Panc1 (cell line): ENCODE measurements at regions not wholly inside any gene's neighbourhood (a gene's known extent, or its start where the extent isn't known, plus 50 kb on each side); places are given as distances from the start of the nearest gene placed in this dataset.

ENCODE experiments used
- ATAC-seq: fragments of 200-7000 bp; cut with Tn5 transposase; 2 replicates; pipeline ENCODE4 v1.9.1; 2020; ENCODE audit warnings: mild to moderate bottlenecking, moderate library complexity
- BruUV-seq: library from RNA; stranded (reverse); fragments of 400-500 nt; replicated peaks from 2 replicates; lab custom pipeline; 2021; lab: Mats Ljungman, UMichigan
- CTCF ChIA-PET: fragments of 300-600 bp; sonication (Branson Sonifier 250); formaldehyde crosslinking; loops from one replicate; lab custom pipeline; 2022; ENCODE audit warnings: antibody characterized with exemption; lab: Charles Lee
- POLR2A ChIA-PET: fragments of 300-600 bp; sonication (Branson Sonifier 250); formaldehyde crosslinking; loops from one replicate; lab custom pipeline; 2022; ENCODE audit warnings: antibody characterized with exemption; lab: Charles Lee
- DNase-seq: peaks from one replicate; pipeline ENCODE4 v3.0.0-alpha.2; 2010; ENCODE audit warnings: low read depth, low spot score
- H3K27ac ChIP-seq: 2 replicates; pipeline ENCODE4 v1.5.1; 2011; ENCODE audit warnings: mild to moderate bottlenecking, low read length, inconsistent platforms
- H3K27me3 ChIP-seq: fragments of 200-500 bp; sonication (Bioruptor generic); 2 replicates; pipeline ENCODE4 v1.6.0; 2014; ENCODE audit warnings: low read length, inconsistent platforms; ENCODE audit not compliant: control insufficient read depth, insufficient read depth
- H3K36me3 ChIP-seq: fragments of 200-500 bp; sonication (Bioruptor generic); 2 replicates; pipeline ENCODE4 v1.5.1; 2014; ENCODE audit warnings: inconsistent platforms, mild to moderate bottlenecking, low read length, moderate library complexity; ENCODE audit not compliant: control insufficient read depth, insufficient read depth
- H3K4me1 ChIP-seq: 2 replicates; pipeline ENCODE4 v1.5.1; 2011; ENCODE audit warnings: inconsistent platforms, mild to moderate bottlenecking, low read length, moderate library complexity; ENCODE audit not compliant: control insufficient read depth, insufficient read depth
- H3K4me3 ChIP-seq, 2 experiments: 2 replicates each; pipeline ENCODE4 v1.5.1; 2011 to 2012; ENCODE audit warnings: low read depth in 2 of 2, low read length in 2 of 2, mild to moderate bottlenecking in 2 of 2, inconsistent platforms in 1 of 2, moderate library complexity in 1 of 2
- H3K9me3 ChIP-seq: fragments of 200-500 bp; sonication (Bioruptor generic); 2 replicates; pipeline ENCODE4 v1.5.1; 2014; ENCODE audit warnings: low read depth, mild to moderate bottlenecking, inconsistent platforms, low read length, moderate library complexity; ENCODE audit not compliant: control insufficient read depth, insufficient read depth
- CTCF ChIP-seq: fragments of 450-650 bp; IDR thresholded peaks from 2 replicates; pipeline ENCODE4 v1.5.1; 2017; ENCODE audit warnings: mild to moderate bottlenecking
- POLR2AphosphoS5 ChIP-seq: IDR thresholded peaks from 2 replicates; pipeline ENCODE4 v1.6.1; 2012; ENCODE audit warnings: mild to moderate bottlenecking, low read depth, low read length, moderate library complexity
- REST ChIP-seq, 2 experiments: IDR thresholded peaks; 2 replicates each; pipeline ENCODE4 v1.6.1; 2011 to 2012; ENCODE audit warnings: low read depth in 2 of 2, control low read depth in 1 of 2, low read length in 1 of 2, mild to moderate bottlenecking in 1 of 2, moderate library complexity in 1 of 2; ENCODE audit not compliant: insufficient read depth in 1 of 2
- SIN3A ChIP-seq: IDR thresholded peaks from 2 replicates; pipeline ENCODE4 v1.6.1; 2012; ENCODE audit warnings: low read depth, mild to moderate bottlenecking, low read length, moderate library complexity, borderline replicate concordance; ENCODE audit not compliant: insufficient read depth
- TCF7L2 ChIP-seq: IDR thresholded peaks from 2 replicates; pipeline ENCODE4 v1.6.1; 2011; ENCODE audit warnings: mild to moderate bottlenecking, low read depth, low read length, inconsistent platforms
- in situ Hi-C: cut with HindIII; loops from 2 replicates; pipeline ENCODE4 v1.10.0; 2016; ENCODE audit warnings: low sequenced_read_pairs, low pct_unique_long_range_greater_than_20kb
- intact Hi-C: fragments of 100-400 bp; cut with micrococcal nuclease; formaldehyde crosslinking; loops from one replicate; pipeline ENCODE4 v1.10.0; 2022; ENCODE audit not compliant: unreplicated experiment

GRCh38 chr3:159074756-159075701 lies 273.2 kb downstream of the MFSD1 start:
- intact Hi-C loops: no loop called here
- Histone ChIP-seq H3K4me1 (no peaks in the 10 kb centered on the region), H3K27me3 (peaks cover 2% of the 10 kb centered on the region; the same call in 1 of the 2 replicates), H3K27ac (no peak overlapping the region), H3K36me3 (no peaks in the 10 kb centered on the region), H3K9me3 (no peaks in the 10 kb centered on the region), H3K4me3 (no peak overlapping the region)
- ChIA-PET POLR2A (no interaction called here), CTCF (no interaction called here)
- no peak for ATAC-seq
- in situ Hi-C loops: no loop called here
- TF ChIP-seq SIN3A (no peak), CTCF (no peak), REST (IDR thresholded peaks at IDR 0.05; ENCODE audit: insufficient read depth in 1 of 2, low read depth in 2 of 2, low read length in 1 of 2) (no peak), POLR2AphosphoS5 (no peak), TCF7L2 (no peak)
- no peak for DNase-seq
- no TSS peak for BruUV-seq

GRCh38 chr3:159077860-159078259 lies 276.0 kb downstream of the MFSD1 start:
- TF ChIP-seq REST (IDR thresholded peaks at IDR 0.05; ENCODE audit: insufficient read depth in 1 of 2, low read depth in 2 of 2, low read length in 1 of 2) (no peak), SIN3A (no peak), POLR2AphosphoS5 (no peak), CTCF (no peak), TCF7L2 (no peak)
- in situ Hi-C loops: no loop called here
- ATAC-seq: no peak

More at GRCh38 chr3:159077860-159078259, 276.0 kb downstream of the MFSD1 start:
- CTCF ChIA-PET: no interaction called here
- no peak for DNase-seq
- H3K27me3 ChIP-seq: no peaks in the 10 kb centered on the region
- no peaks in the 10 kb centered on the region for H3K9me3 ChIP-seq
- no TSS peak for BruUV-seq
- intact Hi-C loops: no loop called here
- H3K36me3 ChIP-seq: no peaks in the 10 kb centered on the region
- POLR2A ChIA-PET: no interaction called here
- H3K27ac ChIP-seq: no peak overlapping the region
- no peaks in the 10 kb centered on the region for H3K4me1 ChIP-seq
- no peak overlapping the region for H3K4me3 ChIP-seq
